HTR-8/SVneo (cell line): ENCODE measurements at regions not wholly inside any gene's neighbourhood (a gene's known extent, or its start where the extent isn't known, plus 50 kb on each side); places are given as distances from the start of the nearest gene placed in this dataset.
"Not testable (repeated sequence)": the region's sequence is repeated elsewhere in the genome, so short reads cannot be mapped to it uniquely, and the experiment has no call there.

ENCODE experiments used
- DNase-seq: peaks from one replicate; pipeline ENCODE4 v3.0.0; 2011; ENCODE audit warnings: low spot score, mixed read lengths; ENCODE audit not compliant: insufficient read length
- FAIRE-seq: peaks from 2 replicates; lab custom pipeline; 2011; peaks lifted over from hg19 to GRCh38; lab: Jason Lieb, UNC

GRCh38 chr7:56250135-56250534, 133.9 kb upstream of the NUPR2 start:
- DNase-seq (peak; percentile 6), FAIRE-seq (no peak)

- no peak for DNase-seq
- FAIRE-seq, result no peak
Measured at GRCh38 chr7:56229631-56230030, 113.4 kb upstream of the NUPR2 start.

- FAIRE-seq (no peak), DNase-seq (no peak)
Measured at GRCh38 chr7:56222866-56223265, 106.6 kb upstream of the NUPR2 start.

- DNase-seq (no peak), FAIRE-seq (no peak)
Measured at GRCh38 chr7:56219017-56219416, 102.8 kb upstream of the NUPR2 start.

GRCh38 chr7:56218510-56218909, 102.3 kb upstream of the NUPR2 start:
- no peak for FAIRE-seq

GRCh38 chr7:56213574-56213973, 97.4 kb upstream of the NUPR2 start:
- FAIRE-seq (no peak), DNase-seq (no peak)

More at GRCh38 chr7:56218510-56218909, 102.3 kb upstream of the NUPR2 start:
- DNase-seq, result no peak

GRCh38 chr7:56206420-56206819, 90.2 kb upstream of the NUPR2 start:
- DNase-seq, result no peak
- no peak for FAIRE-seq

- DNase-seq, result no peak
- no peak for FAIRE-seq
Measured at GRCh38 chr7:56199639-56200038, 83.4 kb upstream of the NUPR2 start.

GRCh38 chr7:56196195-56196594, 80.0 kb upstream of the NUPR2 start:
- not testable (repeated sequence) for FAIRE-seq, DNase-seq

GRCh38 chr7:56188823-56189346, 72.7 kb upstream of the NUPR2 start:
- DNase-seq (no peak), FAIRE-seq (no peak)

GRCh38 chr7:56188376-56188775, 72.2 kb upstream of the NUPR2 start:
- DNase-seq (no peak), FAIRE-seq (no peak)

GRCh38 chr7:56181010-56181409, 64.8 kb upstream of the NUPR2 start:
- DNase-seq (no peak), FAIRE-seq (no peak)

- no peak for DNase-seq
- FAIRE-seq, result no peak
Measured at GRCh38 chr7:56175771-56176170, 59.6 kb upstream of the NUPR2 start.

GRCh38 chr7:56174875-56175760, 58.9 kb upstream of the NUPR2 start:
- DNase-seq (no peak), FAIRE-seq (no peak)

GRCh38 chr7:56174346-56174874, 58.2 kb upstream of the NUPR2 start:
- DNase-seq (no peak), FAIRE-seq (no peak)
